PC-3 (cell line): ENCODE measurements at regions not wholly inside any gene's neighbourhood (a gene's known extent, or its start where the extent isn't known, plus 50 kb on each side); places are given as distances from the start of the nearest gene placed in this dataset.

Experiments used
- ATAC-seq: fragments of 200-7000 bp; cut with Tn5 transposase; 2 replicates; pipeline ENCODE4 v1.9.1; 2020; ENCODE audit warnings: mild to moderate bottlenecking, moderate library complexity
- BruUV-seq: library from RNA; stranded (reverse); fragments of 400-500 nt; replicated peaks from 2 replicates; lab custom pipeline; 2021; lab: Mats Ljungman, UMichigan
- CTCF ChIA-PET: fragments of 300-600 bp; sonication (Branson Sonifier 250); formaldehyde crosslinking; loops from one replicate; lab custom pipeline; 2022; ENCODE audit warnings: antibody characterized with exemption; lab: Charles Lee
- POLR2A ChIA-PET: fragments of 300-600 bp; sonication (Branson Sonifier 250); formaldehyde crosslinking; loops from one replicate; lab custom pipeline; 2022; ENCODE audit warnings: antibody characterized with exemption; ENCODE audit not compliant: unreplicated experiment; lab: Charles Lee
- DNase-seq: peaks from one replicate; pipeline ENCODE4 v3.0.0-alpha.2; 2015
- H2AFZ ChIP-seq: fragments of 300-600 bp; sonication (generic); 2 replicates; pipeline ENCODE4 v1.6.0; 2016; ENCODE audit warnings: antibody characterized with exemption, low read length
- H3F3A ChIP-seq: fragments of 300-600 bp; sonication (generic); one replicate; pipeline ENCODE4 v1.6.0; 2017; ENCODE audit warnings: antibody characterized with exemption, low read length, control low read depth, mild to moderate bottlenecking; ENCODE audit not compliant: unreplicated experiment
- H3K27ac ChIP-seq: fragments of 300-600 bp; sonication (generic); 2 replicates; pipeline ENCODE4 v1.5.1; 2016; ENCODE audit warnings: mild to moderate bottlenecking, low read length
- H3K27me3 ChIP-seq: fragments of 300-600 bp; sonication (generic); 2 replicates; pipeline ENCODE4 v1.6.1; 2016; ENCODE audit warnings: low read length, mixed read lengths
- H3K36me3 ChIP-seq: fragments of 300-600 bp; sonication (generic); 2 replicates; pipeline ENCODE4 v1.6.1; 2016; ENCODE audit warnings: low read depth, mixed run types, low read length, mixed read lengths
- H3K4me1 ChIP-seq: fragments of 300-600 bp; sonication (generic); 2 replicates; pipeline ENCODE4 v1.5.1; 2016; ENCODE audit warnings: low read length; ENCODE audit not compliant: insufficient read depth
- H3K4me2 ChIP-seq: fragments of 300-600 bp; sonication (generic); 2 replicates; pipeline ENCODE4 v1.6.0; 2016; ENCODE audit warnings: low read length
- H3K4me3 ChIP-seq: fragments of 300-600 bp; sonication (generic); 2 replicates; pipeline ENCODE4 v1.5.1; 2016; ENCODE audit warnings: mild to moderate bottlenecking, low read length, mixed read lengths
- H3K79me2 ChIP-seq: fragments of 300-600 bp; sonication (generic); 2 replicates; pipeline ENCODE4 v1.6.1; 2017; ENCODE audit warnings: low read length, mixed read lengths
- H3K9ac ChIP-seq: fragments of 300-600 bp; sonication (generic); 2 replicates; pipeline ENCODE4 v1.6.0; 2016; ENCODE audit warnings: mild to moderate bottlenecking, low read length
- H3K9me2 ChIP-seq: fragments of 300-600 bp; sonication (generic); replicated peaks from 2 replicates; pipeline ENCODE4 v1.6.1; 2016; ENCODE audit warnings: mixed run types, low read length, mixed read lengths
- H3K9me3 ChIP-seq: fragments of 300-600 bp; sonication (generic); 2 replicates; pipeline ENCODE4 v1.6.1; 2016; ENCODE audit warnings: low read length, mixed read lengths
- H4K20me1 ChIP-seq: fragments of 300-600 bp; sonication (generic); 2 replicates; pipeline ENCODE4 v1.6.1; 2016; ENCODE audit warnings: low read length, mixed read lengths
- CTCF ChIP-seq: fragments of 300-600 bp; sonication (generic); conservative IDR thresholded peaks from 2 replicates; pipeline ENCODE4 v1.5.1; 2017; ENCODE audit warnings: antibody characterized with exemption, low read depth, mild to moderate bottlenecking, low read length
- EZH2 ChIP-seq: fragments of 300-600 bp; sonication (generic); IDR thresholded peaks from one replicate; pipeline ENCODE4 v1.6.1; 2017; ENCODE audit warnings: antibody characterized with exemption, mild to moderate bottlenecking, low read length; ENCODE audit not compliant: unreplicated experiment
- EZH2phosphoT487 ChIP-seq: fragments of 300-600 bp; sonication (generic); IDR thresholded peaks from 2 replicates; pipeline ENCODE4 v1.6.1; 2018; ENCODE audit warnings: mild to moderate bottlenecking, antibody characterized with exemption, low read length, borderline replicate concordance
- intact Hi-C: fragments of 100-400 bp; cut with micrococcal nuclease; formaldehyde crosslinking; loops from 2 replicates; pipeline ENCODE4 v1.9.0; 2023

GRCh38 chr2:107418708-107419107, 408.0 kb upstream of the RGPD4 start:
- no peaks in the 10 kb centered on the region for H3K4me1 ChIP-seq
- H3K27me3 ChIP-seq = peaks cover 47% of the 10 kb centered on the region; the same call in 1 of the 2 replicates
- H3K9me3 ChIP-seq = no peaks in the 10 kb centered on the region
- H3K9me2 ChIP-seq = no peaks in the 10 kb centered on the region
- no peaks in the 10 kb centered on the region for H3K79me2 ChIP-seq
- ATAC-seq = no peak
- H2AFZ ChIP-seq = no peak overlapping the region
- no peak overlapping the region for H3K27ac ChIP-seq
- no peak for DNase-seq
- no peak overlapping the region for H3K9ac ChIP-seq
- no TSS peak for BruUV-seq
- no peak overlapping the region for H3K4me3 ChIP-seq
- ChIA-PET POLR2A (no interaction called here), CTCF (no interaction called here)
- H4K20me1 ChIP-seq = no peaks in the 10 kb centered on the region
- H3K4me2 ChIP-seq = no peak overlapping the region
- H3K36me3 ChIP-seq = no peaks in the 10 kb centered on the region
- TF ChIP-seq EZH2phosphoT487 (no peak), EZH2 (no peak), CTCF (no peak)
- H3F3A ChIP-seq = no peaks in the 10 kb centered on the region
- intact Hi-C loops = no loop called here

DNA sequence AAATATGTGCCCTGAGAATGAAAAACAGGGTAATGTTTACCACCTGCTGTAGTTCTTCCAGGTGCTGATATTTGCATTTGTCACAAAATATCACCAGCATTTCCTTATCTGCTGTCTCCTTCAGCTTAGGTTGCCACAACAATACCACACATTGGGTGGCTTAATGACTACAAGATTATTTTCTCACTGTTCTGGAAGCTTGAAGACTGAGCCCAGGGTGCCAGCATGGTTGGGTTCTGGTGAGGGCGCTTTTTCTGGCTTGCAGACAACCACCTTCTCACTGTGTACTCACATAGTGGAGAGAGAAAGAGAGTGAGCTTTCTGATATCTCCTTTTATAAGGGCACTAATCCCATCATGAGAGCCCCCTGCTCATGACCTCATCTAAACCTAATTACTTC, 407.5 kb upstream of the RGPD4 start:
- no peaks in the 10 kb centered on the region for H3K9me2 ChIP-seq
- H3K4me1 ChIP-seq = no peaks in the 10 kb centered on the region
- no TSS peak for BruUV-seq
- no peaks in the 10 kb centered on the region for H3F3A ChIP-seq
- H3K4me3 ChIP-seq = no peak overlapping the region
- no peak for ATAC-seq
- no peaks in the 10 kb centered on the region for H4K20me1 ChIP-seq
- TF ChIP-seq EZH2 (no peak), CTCF (no peak)
- peaks cover 47% of the 10 kb centered on the region; the same call in 1 of the 2 replicates for H3K27me3 ChIP-seq
- no peak overlapping the region for H3K4me2 ChIP-seq
- H3K36me3 ChIP-seq = no peaks in the 10 kb centered on the region
- no peak for DNase-seq
- ChIA-PET POLR2A (no interaction called here), CTCF (no interaction called here)
- no peaks in the 10 kb centered on the region for H3K9me3 ChIP-seq
- H2AFZ ChIP-seq = no peak overlapping the region
- no peak overlapping the region for H3K9ac ChIP-seq
- H3K79me2 ChIP-seq = no peaks in the 10 kb centered on the region
- intact Hi-C loops = no loop called here
- H3K27ac ChIP-seq = no peak overlapping the region

GRCh38 chr2:107428781-107429180, 397.9 kb upstream of the RGPD4 start:
- H3K4me1 ChIP-seq = no peaks in the 10 kb centered on the region
- H3K4me2 ChIP-seq = no peak overlapping the region
- BruUV-seq = no TSS peak
- ATAC-seq = no peak
- H3F3A ChIP-seq = no peaks in the 10 kb centered on the region
- TF ChIP-seq EZH2 (no peak), EZH2phosphoT487 (no peak), CTCF (no peak)
- H4K20me1 ChIP-seq = no peaks in the 10 kb centered on the region
- no peak overlapping the region for H2AFZ ChIP-seq
- intact Hi-C loops = no loop called here
- POLR2A ChIA-PET = no interaction called here
- no peak overlapping the region for H3K27ac ChIP-seq
- H3K36me3 ChIP-seq = no peaks in the 10 kb centered on the region
- no peak overlapping the region for H3K9ac ChIP-seq
- no peaks in the 10 kb centered on the region for H3K9me2 ChIP-seq
- no peak for DNase-seq
- H3K4me3 ChIP-seq = no peak overlapping the region
- H3K27me3 ChIP-seq = peaks cover 21% of the 10 kb centered on the region; the same call in 1 of the 2 replicates
- H3K9me3 ChIP-seq = no peaks in the 10 kb centered on the region
- no peaks in the 10 kb centered on the region for H3K79me2 ChIP-seq
- CTCF ChIA-PET = no interaction called here
